Right lobe of liver (tissue), 6 donors: ENCODE measurements at regions not wholly inside any gene's neighbourhood (a gene's known extent, or its start where the extent isn't known, plus 50 kb on each side); places are given as distances from the start of the nearest gene placed in this dataset.
"Not testable (repeated sequence)": the region's sequence is repeated elsewhere in the genome, so short reads cannot be mapped to it uniquely, and the experiment has no call there.

Experiments used
- ATAC-seq, 4 donors: fragments of 200-7000 bp; cut with Tn5 transposase; one replicate each; pipeline ENCODE4 v1.9.1; 2020; ENCODE audit warnings: mild to moderate bottlenecking in 4 of 4, moderate library complexity in 4 of 4
- DNase-seq, 3 donors: peaks; one replicate each; pipeline ENCODE4 v3.0.0-alpha.2; 2020
- H3K27ac ChIP-seq, 3 donors: fragments of 200-600 bp; one replicate each; pipeline ENCODE4 v1.8.0; 2022
- H3K27me3 ChIP-seq, 2 donors: fragments of 200-600 bp; one replicate each; pipeline ENCODE4 v1.8.0; 2022
- H3K36me3 ChIP-seq, 4 donors: fragments of 200-600 bp; sonication (generic) in 1 of 4; one replicate each; pipeline versions ENCODE4 v1.5.1 to v1.8.0; 2017 to 2022; ENCODE audit warnings: control low read depth in 1 of 4
- H3K4me1 ChIP-seq, 4 donors: fragments of 200-600 bp; sonication (generic) in 1 of 4; one replicate each; pipeline versions ENCODE4 v1.5.1 to v1.8.0; 2017 to 2022; ENCODE audit warnings: control low read depth in 1 of 4
- H3K4me3 ChIP-seq, 3 donors: fragments of 200-600 bp; one replicate each; pipeline ENCODE4 v1.8.0; 2022
- H3K9me3 ChIP-seq, 4 donors: fragments of 200-600 bp; sonication (generic) in 1 of 4; one replicate each; pipeline versions ENCODE4 v1.5.1 to v1.8.0; 2017 to 2022; ENCODE audit warnings: control low read depth in 1 of 4
- POLR2A ChIP-seq: fragments of 450-650 bp; IDR thresholded peaks from one replicate; pipeline ENCODE4 v1.6.1; 2017; ENCODE audit warnings: antibody characterized with exemption, mild to moderate bottlenecking
- WGBS: methylation state at CpG from one replicate; pipeline ENCODE4 v1.1.6; 2018; ENCODE audit warnings: low coverage, low lambda C conversion rate; ENCODE audit not compliant: insufficient coverage; ENCODE audit errors: missing lambda C conversion rate; 5-methylcytosine and 5-hydroxymethylcytosine counted together
- intact Hi-C, 2 donors: fragments of 100-400 bp; cut with DNase I; formaldehyde crosslinking; loops; one replicate each; pipeline versions ENCODE4 v1.11.2 to v1.14.1; 2022
- TF ChIP-seq, protein P1 (sequence below), 4 donors: fragments of 200-600 bp in 3 of 4; fragments of 450-650 bp in 1 of 4; IDR thresholded peaks; one replicate each; pipeline versions ENCODE4 v1.5.1 to v1.8.0; 2016 to 2022; ENCODE audit warnings: antibody characterized with exemption in 4 of 4, mild to moderate bottlenecking in 2 of 4
- donor health status: DM: no; HTN: yes; CAD: no.
- donor health status: DM: no; HTN: no; CAD: no.
- donor health status: DM: no; HTN: no; CAD: no.
- donor health status: DM: no; HTN: yes; CAD: no.
- donor health status: DM: no; HTN: yes; CAD: no.

DNA sequence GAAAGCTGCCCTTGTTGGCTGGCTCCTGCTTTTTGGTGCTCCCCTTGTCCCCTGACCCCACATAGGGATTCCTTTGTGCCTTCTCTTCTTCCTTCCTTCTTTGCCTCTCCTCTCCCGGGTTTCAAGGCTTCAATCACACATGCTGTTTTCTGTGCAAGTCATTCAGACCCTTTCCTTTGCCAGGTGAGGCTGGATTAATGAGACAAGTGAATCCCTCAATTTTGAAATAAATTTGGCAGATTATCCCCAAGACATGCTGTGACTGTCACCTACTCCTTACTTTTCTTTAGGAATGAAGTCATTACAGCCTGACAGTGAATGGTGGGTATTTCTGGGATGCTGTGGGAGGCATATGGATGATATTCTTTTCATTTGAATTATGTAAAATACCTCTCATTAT is 259.0 kb upstream of the RGMA start:
- Histone ChIP-seq H3K27ac (no peak overlapping the region), H3K4me3 (no peak overlapping the region), H3K4me1 (no peaks in the 10 kb centered on the region), H3K27me3 (no peaks in the 10 kb centered on the region), H3K36me3 (no peaks in the 10 kb centered on the region), H3K9me3 (no peaks in the 10 kb centered on the region)
- DNase-seq = no peak
- no peak for ATAC-seq
- WGBS = 20% methylated on average over 1 of the region's 1 CpG
- intact Hi-C loops = no loop called here
- TF ChIP-seq, protein P1, sequence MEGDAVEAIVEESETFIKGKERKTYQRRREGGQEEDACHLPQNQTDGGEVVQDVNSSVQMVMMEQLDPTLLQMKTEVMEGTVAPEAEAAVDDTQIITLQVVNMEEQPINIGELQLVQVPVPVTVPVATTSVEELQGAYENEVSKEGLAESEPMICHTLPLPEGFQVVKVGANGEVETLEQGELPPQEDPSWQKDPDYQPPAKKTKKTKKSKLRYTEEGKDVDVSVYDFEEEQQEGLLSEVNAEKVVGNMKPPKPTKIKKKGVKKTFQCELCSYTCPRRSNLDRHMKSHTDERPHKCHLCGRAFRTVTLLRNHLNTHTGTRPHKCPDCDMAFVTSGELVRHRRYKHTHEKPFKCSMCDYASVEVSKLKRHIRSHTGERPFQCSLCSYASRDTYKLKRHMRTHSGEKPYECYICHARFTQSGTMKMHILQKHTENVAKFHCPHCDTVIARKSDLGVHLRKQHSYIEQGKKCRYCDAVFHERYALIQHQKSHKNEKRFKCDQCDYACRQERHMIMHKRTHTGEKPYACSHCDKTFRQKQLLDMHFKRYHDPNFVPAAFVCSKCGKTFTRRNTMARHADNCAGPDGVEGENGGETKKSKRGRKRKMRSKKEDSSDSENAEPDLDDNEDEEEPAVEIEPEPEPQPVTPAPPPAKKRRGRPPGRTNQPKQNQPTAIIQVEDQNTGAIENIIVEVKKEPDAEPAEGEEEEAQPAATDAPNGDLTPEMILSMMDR (IDR thresholded peaks at IDR 0.05) = no peak
- TF ChIP-seq POLR2A = no peak

DNA sequence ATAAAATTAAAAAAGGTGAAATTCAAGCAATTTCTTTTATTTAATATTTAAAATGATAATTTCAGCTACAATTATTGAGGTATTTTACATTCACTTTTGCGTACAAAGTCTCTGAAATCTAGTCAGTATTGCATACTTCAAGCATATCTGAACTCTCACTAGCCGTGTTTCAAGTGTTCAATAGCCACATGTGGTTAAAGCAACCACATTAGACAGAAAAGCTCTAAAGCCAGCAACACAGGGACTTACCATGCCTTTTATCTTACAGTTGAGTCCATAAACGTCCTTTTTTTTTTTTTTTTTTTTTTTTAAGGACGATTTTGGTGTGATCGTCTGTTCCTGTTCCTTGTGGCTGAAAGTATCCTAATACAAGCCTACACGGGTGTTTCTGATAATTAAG is 257.0 kb upstream of the RGMA start:
- Histone ChIP-seq H3K4me3 (no peak overlapping the region), H3K4me1 (no peaks in the 10 kb centered on the region), H3K9me3 (no peaks in the 10 kb centered on the region), H3K27ac (no peak overlapping the region), H3K27me3 (no peaks in the 10 kb centered on the region), H3K36me3 (no peaks in the 10 kb centered on the region)
- TF ChIP-seq POLR2A = no peak
- TF ChIP-seq, protein P1 (IDR thresholded peaks at IDR 0.05) = no peak
- intact Hi-C loops = no loop called here
- 49% methylated on average over 6 of the region's 6 CpGs for WGBS
- DNase-seq (no peak), ATAC-seq (no peak)

- DNase-seq, H3K4me1 ChIP-seq, H3K27ac ChIP-seq, H3K4me3 ChIP-seq, H3K36me3 ChIP-seq, H3K9me3 ChIP-seq, intact Hi-C loops, ATAC-seq, H3K27me3 ChIP-seq: not testable (repeated sequence)
- 58% methylated on average over 5 of the region's 5 CpGs for WGBS
Measured at GRCh38 chr15:93343402-93343801, 254.4 kb upstream of the RGMA start.

DNA sequence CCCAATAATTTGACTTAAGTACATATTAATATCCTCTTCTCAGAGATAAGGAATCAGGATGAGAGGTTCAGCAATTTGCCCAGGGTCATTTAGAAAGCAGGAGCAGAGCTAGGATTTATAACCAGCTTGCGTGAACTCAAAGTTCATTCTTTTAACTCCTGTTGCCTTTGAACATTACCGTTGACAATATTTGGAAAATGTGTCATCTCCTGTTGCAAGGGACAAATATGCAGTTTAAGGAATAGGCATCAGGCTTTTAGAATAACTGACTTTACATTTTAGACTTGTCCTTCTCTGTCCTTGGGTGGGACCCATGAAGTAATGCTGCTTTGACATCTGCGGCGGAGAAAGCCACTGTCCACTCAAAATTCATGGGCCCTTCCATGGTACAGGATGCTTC is 252.2 kb upstream of the RGMA start:
- Histone ChIP-seq H3K27me3 (no peaks in the 10 kb centered on the region), H3K4me3 (no peak overlapping the region), H3K9me3 (no peaks in the 10 kb centered on the region), H3K27ac (no peak overlapping the region), H3K36me3 (no peaks in the 10 kb centered on the region), H3K4me1 (no peaks in the 10 kb centered on the region)
- TF ChIP-seq, protein P1 (IDR thresholded peaks at IDR 0.05) = no peak
- TF ChIP-seq POLR2A = no peak
- ATAC-seq (no peak), DNase-seq (no peak)
- intact Hi-C loops = no loop called here
- WGBS = 48% methylated on average over 2 of the region's 4 CpGs

- DNase-seq (no peak), ATAC-seq (no peak)
- TF ChIP-seq, protein P1 (IDR thresholded peaks at IDR 0.05) = no peak
- no peak for TF ChIP-seq POLR2A
- Histone ChIP-seq H3K4me1 (no peaks in the 10 kb centered on the region), H3K27ac (no peak overlapping the region), H3K4me3 (no peak overlapping the region), H3K27me3 (no peaks in the 10 kb centered on the region), H3K9me3 (no peaks in the 10 kb centered on the region), H3K36me3 (no peaks in the 10 kb centered on the region)
- whole genome bisulfite sequencing = 52% methylated on average over 2 of the region's 2 CpGs
- intact Hi-C loops = no loop called here
Measured at GRCh38 chr15:93340406-93340805, 251.4 kb upstream of the RGMA start.
